Fibroblast of lung (primary cell): ENCODE measurements at regions not wholly inside any gene's neighbourhood (a gene's known extent, or its start where the extent isn't known, plus 50 kb on each side); places are given as distances from the start of the nearest gene placed in this dataset.

Source experiments
- DNase-seq, 2 donors: peaks; one replicate each; pipeline versions ENCODE4 v3.0.0 to v3.0.0-alpha.2; 2010; ENCODE audit warnings: low read depth in 2 of 2
- H2AFZ ChIP-seq: 2 replicates; pipeline ENCODE4 v1.5.1; 2012; ENCODE audit warnings: low read length, control low read depth, inconsistent platforms
- H3K27ac ChIP-seq: 2 replicates; pipeline ENCODE4 v1.5.1; 2011; ENCODE audit warnings: low read length, control low read depth; ENCODE audit not compliant: insufficient read depth
- H3K27me3 ChIP-seq: 2 replicates; pipeline ENCODE4 v1.5.1; 2011; ENCODE audit warnings: mild to moderate bottlenecking, low read length; ENCODE audit not compliant: control insufficient read depth, insufficient read depth
- H3K36me3 ChIP-seq: 2 replicates; pipeline ENCODE4 v1.5.1; 2011; ENCODE audit warnings: low read length; ENCODE audit not compliant: control insufficient read depth, insufficient read depth
- H3K4me1 ChIP-seq: 2 replicates; pipeline ENCODE4 v1.5.1; 2011; ENCODE audit warnings: low read length; ENCODE audit not compliant: control insufficient read depth, insufficient read depth; ENCODE audit errors: extremely low read depth
- H3K4me2 ChIP-seq: 2 replicates; pipeline ENCODE4 v1.5.1; 2011; ENCODE audit warnings: low read length, control low read depth; ENCODE audit not compliant: insufficient read depth; ENCODE audit errors: extremely low read depth
- H3K4me3 ChIP-seq, 4 experiments: fragments of 200-600 bp in 1 of 4; sonication (generic) in 1 of 4; replicated peaks in 1 of 4; 2 replicates each; pipeline ENCODE4 v1.5.1; 2011 to 2016; ENCODE audit warnings: low read length in 4 of 4, low read depth in 3 of 4, mild to moderate bottlenecking in 3 of 4, control low read depth in 2 of 4, inconsistent platforms in 1 of 4, mixed read lengths in 1 of 4; ENCODE audit not compliant: insufficient read depth in 1 of 4; ENCODE audit errors: control extremely low read depth in 1 of 4
- H3K79me2 ChIP-seq: 2 replicates; pipeline ENCODE4 v1.5.1; 2012; ENCODE audit warnings: mild to moderate bottlenecking, low read length, inconsistent platforms; ENCODE audit not compliant: control insufficient read depth, insufficient read depth
- H3K9ac ChIP-seq: 2 replicates; pipeline ENCODE4 v1.5.1; 2011; ENCODE audit warnings: mild to moderate bottlenecking, low read length, control low read depth; ENCODE audit not compliant: insufficient read depth
- H3K9me3 ChIP-seq: 2 replicates; pipeline ENCODE4 v1.5.1; 2012; ENCODE audit warnings: low read depth, low read length; ENCODE audit not compliant: control insufficient read depth, insufficient read depth
- H4K20me1 ChIP-seq: 2 replicates; pipeline ENCODE4 v1.5.1; 2011; ENCODE audit warnings: low read length; ENCODE audit not compliant: control insufficient read depth, insufficient read depth; ENCODE audit errors: extremely low read depth
- EZH2 ChIP-seq: IDR thresholded peaks from 2 replicates; pipeline ENCODE4 v1.5.1; 2012; ENCODE audit warnings: low read length, control low read depth, mild to moderate bottlenecking; ENCODE audit errors: missing control alignments
- TF ChIP-seq, protein P1 (sequence below), 2 donors: IDR thresholded peaks in 1 of 2; conservative IDR thresholded peaks in 1 of 2; 1 replicate in 1 of 2; 2 replicates in 1 of 2; pipeline ENCODE4 v1.5.1; 2011 to 2012; ENCODE audit warnings: low read length in 2 of 2, control low read depth in 1 of 2, inconsistent platforms in 1 of 2, low read depth in 1 of 2, mild to moderate bottlenecking in 1 of 2

DNA sequence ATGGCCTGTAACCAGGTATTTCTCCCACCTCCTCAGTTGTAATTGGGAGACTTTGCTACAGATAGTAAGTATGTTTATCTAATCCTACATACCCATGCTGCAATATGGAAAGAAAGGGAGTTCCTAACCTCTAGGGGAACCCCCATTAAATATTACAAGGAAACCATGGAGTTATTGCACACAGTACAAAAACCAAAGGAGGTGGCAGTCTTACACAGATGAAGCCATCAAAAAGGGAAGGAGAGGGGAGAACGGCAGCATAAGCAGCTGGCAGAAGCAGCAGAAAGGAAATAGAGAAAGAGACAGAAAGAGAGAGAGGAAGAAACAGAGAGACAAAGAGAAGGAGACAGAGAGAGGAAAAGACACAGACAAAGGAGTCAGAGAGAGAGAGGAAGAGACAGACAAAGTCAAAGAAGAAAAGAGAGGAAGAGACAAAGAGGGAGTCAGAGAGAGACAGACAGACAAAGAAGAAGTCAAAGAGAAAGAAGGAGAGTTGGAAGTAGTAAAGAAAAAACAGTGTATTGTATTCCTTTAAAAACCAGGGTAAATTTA, 142.9 kb downstream of the FASLG start:
- Histone ChIP-seq H3K79me2 (no peaks in the 10 kb centered on the region), H3K9ac (no peak overlapping the region), H3K27me3 (no peaks in the 10 kb centered on the region), H4K20me1 (no peaks in the 10 kb centered on the region), H3K4me1 (no peaks in the 10 kb centered on the region), H3K4me2 (no peak overlapping the region), H3K9me3 (no peaks in the 10 kb centered on the region), H2AFZ (no peak overlapping the region), H3K27ac (no peak overlapping the region), H3K36me3 (no peaks in the 10 kb centered on the region), H3K4me3 (no peak overlapping the region)
- DNase-seq = no peak
- TF ChIP-seq, protein P1, sequence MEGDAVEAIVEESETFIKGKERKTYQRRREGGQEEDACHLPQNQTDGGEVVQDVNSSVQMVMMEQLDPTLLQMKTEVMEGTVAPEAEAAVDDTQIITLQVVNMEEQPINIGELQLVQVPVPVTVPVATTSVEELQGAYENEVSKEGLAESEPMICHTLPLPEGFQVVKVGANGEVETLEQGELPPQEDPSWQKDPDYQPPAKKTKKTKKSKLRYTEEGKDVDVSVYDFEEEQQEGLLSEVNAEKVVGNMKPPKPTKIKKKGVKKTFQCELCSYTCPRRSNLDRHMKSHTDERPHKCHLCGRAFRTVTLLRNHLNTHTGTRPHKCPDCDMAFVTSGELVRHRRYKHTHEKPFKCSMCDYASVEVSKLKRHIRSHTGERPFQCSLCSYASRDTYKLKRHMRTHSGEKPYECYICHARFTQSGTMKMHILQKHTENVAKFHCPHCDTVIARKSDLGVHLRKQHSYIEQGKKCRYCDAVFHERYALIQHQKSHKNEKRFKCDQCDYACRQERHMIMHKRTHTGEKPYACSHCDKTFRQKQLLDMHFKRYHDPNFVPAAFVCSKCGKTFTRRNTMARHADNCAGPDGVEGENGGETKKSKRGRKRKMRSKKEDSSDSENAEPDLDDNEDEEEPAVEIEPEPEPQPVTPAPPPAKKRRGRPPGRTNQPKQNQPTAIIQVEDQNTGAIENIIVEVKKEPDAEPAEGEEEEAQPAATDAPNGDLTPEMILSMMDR (conservative IDR thresholded peaks at IDR 0.05 in 1 of 2, IDR thresholded peaks at IDR 0.05 in 1 of 2; ENCODE audit: low read depth in 1 of 2, low read length in 2 of 2) = no peak
- no peak for TF ChIP-seq EZH2

- H3K27me3 ChIP-seq = no peaks in the 10 kb centered on the region
- TF ChIP-seq, protein P1 (conservative IDR thresholded peaks at IDR 0.05 in 1 of 2, IDR thresholded peaks at IDR 0.05 in 1 of 2; ENCODE audit: low read depth in 1 of 2, low read length in 2 of 2) = no peak
- no peak for TF ChIP-seq EZH2
Observed at GRCh38 chr1:172809750-172810149, 150.8 kb downstream of the FASLG start.

DNA sequence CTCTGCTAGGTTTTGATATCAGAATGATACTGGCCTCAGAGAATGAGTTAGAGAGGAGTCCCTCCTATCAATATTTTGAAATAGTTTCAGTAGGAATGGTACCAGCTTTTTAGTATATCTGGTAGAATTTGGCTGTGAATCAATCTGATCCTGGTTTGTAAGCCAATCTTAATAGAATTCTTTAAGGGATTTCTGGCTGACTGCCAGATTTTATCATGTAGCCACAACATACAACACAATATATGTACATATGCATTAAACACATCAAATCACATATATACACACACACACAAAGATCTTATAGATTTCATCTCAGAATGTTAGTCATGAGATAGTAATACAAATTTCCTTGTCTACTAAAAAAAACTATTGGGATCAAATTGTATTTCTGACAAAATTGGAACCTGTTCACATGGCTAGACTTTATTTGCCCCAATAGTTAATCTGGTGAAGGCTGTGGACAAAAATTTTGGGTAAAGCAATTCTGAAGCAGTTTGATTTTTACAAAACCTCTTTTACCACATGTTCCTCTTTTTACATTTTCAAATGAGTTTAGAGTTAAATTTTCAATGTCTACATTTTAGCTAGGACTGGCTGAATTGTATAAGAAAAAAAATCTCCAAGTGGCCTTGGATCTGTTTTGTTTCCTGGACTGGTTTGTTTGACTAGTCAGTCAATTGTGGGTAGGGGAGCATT, 151.7 kb downstream of the FASLG start:
- no peaks in the 10 kb centered on the region for H3K36me3 ChIP-seq
- H3K9me3 ChIP-seq = no peaks in the 10 kb centered on the region
- H3K4me3 ChIP-seq = no peak overlapping the region
- no peaks in the 10 kb centered on the region for H3K4me1 ChIP-seq
- H3K27me3 ChIP-seq = no peaks in the 10 kb centered on the region
- H3K27ac ChIP-seq = no peak overlapping the region
- no peaks in the 10 kb centered on the region for H3K79me2 ChIP-seq
- no peak overlapping the region for H3K9ac ChIP-seq
- H4K20me1 ChIP-seq = no peaks in the 10 kb centered on the region
- no peak overlapping the region for H2AFZ ChIP-seq
- DNase-seq = no peak
- no peak overlapping the region for H3K4me2 ChIP-seq
- TF ChIP-seq, protein P1 (conservative IDR thresholded peaks at IDR 0.05 in 1 of 2, IDR thresholded peaks at IDR 0.05 in 1 of 2; ENCODE audit: low read depth in 1 of 2, low read length in 2 of 2) = no peak
- no peak for TF ChIP-seq EZH2

More at GRCh38 chr1:172809750-172810149, 150.8 kb downstream of the FASLG start:
- H3K9ac ChIP-seq = no peak overlapping the region
- H3K4me1 ChIP-seq = no peaks in the 10 kb centered on the region
- no peak overlapping the region for H3K4me3 ChIP-seq
- no peak overlapping the region for H2AFZ ChIP-seq
- DNase-seq = no peak
- H3K4me2 ChIP-seq = no peak overlapping the region
- no peaks in the 10 kb centered on the region for H3K9me3 ChIP-seq
- no peaks in the 10 kb centered on the region for H3K79me2 ChIP-seq
- H3K36me3 ChIP-seq = no peaks in the 10 kb centered on the region
- no peak overlapping the region for H3K27ac ChIP-seq
- H4K20me1 ChIP-seq = no peaks in the 10 kb centered on the region
